ENCODE measurements at regions not wholly inside any gene's neighbourhood (a gene's known extent, or its start where the extent isn't known, plus 50 kb on each side); places are given as distances from the start of the nearest gene placed in this dataset.
"Not testable (repeated sequence)": the region's sequence is repeated elsewhere in the genome, so short reads cannot be mapped to it uniquely, and the experiment has no call there.

GRCh38 chr14:83638748-83639504, 1891.0 kb upstream of the FLRT2 start:
- Histone ChIP-seq H3K14ac (ENCODE audit: low read length) (no peak overlapping the region), H3K79me2 (ENCODE audit: control insufficient read depth, insufficient read depth, low read length, poor library complexity) (no peaks in the 10 kb centered on the region), H3K9ac (ENCODE audit: low read length) (no peak overlapping the region), H3K27me3 (ENCODE audit: insufficient read depth, low read length) (no peaks in the 10 kb centered on the region), H3K27ac (ENCODE audit: low read depth, low read length) (no peak overlapping the region), H3K4me3 (ENCODE audit: low read depth, low read length) (no peak overlapping the region), H3K79me1 (ENCODE audit: low read length) (no peaks in the 10 kb centered on the region), H2AFZ (ENCODE audit: insufficient read depth, low read length, poor library complexity) (no peak overlapping the region), H3K4me2 (ENCODE audit: low read length) (no peak overlapping the region), H3K18ac (ENCODE audit: low read length) (no peak overlapping the region), H3K23ac (ENCODE audit: low read length) (no peak overlapping the region), H2BK5ac (ENCODE audit: low read depth, low read length, poor library complexity) (no peak overlapping the region), H3K36me3 (ENCODE audit: control insufficient read depth in 1 of 2, insufficient read depth in 2 of 2, low read length in 2 of 2) (no peaks in the 10 kb centered on the region), H3K9me3 (ENCODE audit: insufficient read depth, low read depth, low read length) (no peaks in the 10 kb centered on the region), H2BK120ac (ENCODE audit: insufficient read depth, low read length, poor library complexity) (no peak overlapping the region), H2AK5ac (ENCODE audit: low read length) (no peak overlapping the region), H2BK12ac (ENCODE audit: low read length) (no peak overlapping the region), H4K12ac (ENCODE audit: low read depth, low read length) (no peak overlapping the region), H3K4me1 (ENCODE audit: control insufficient read depth in 1 of 2, insufficient read depth in 2 of 2, low read length in 2 of 2) (no peaks in the 10 kb centered on the region), H4K8ac (ENCODE audit: low read depth, low read length) (no peak overlapping the region), H4K91ac (ENCODE audit: low read depth, low read length) (no peak overlapping the region), H3K4ac (ENCODE audit: low read depth, low read length) (no peak overlapping the region)
- no CpG with 5 or more reads among the region's 18 CpGs for WGBS (ENCODE audit: extremely low coverage, insufficient coverage, insufficient read length)
- no peak for DNase-seq

- not testable (repeated sequence) for H3K27ac ChIP-seq (ENCODE audit: low read depth, low read length); H3K36me3 ChIP-seq (ENCODE audit: control insufficient read depth in 1 of 2, insufficient read depth in 2 of 2, low read length in 2 of 2); H3K23ac ChIP-seq (ENCODE audit: low read length); H4K91ac ChIP-seq (ENCODE audit: low read depth, low read length); H2AFZ ChIP-seq (ENCODE audit: insufficient read depth, low read length, poor library complexity); H3K9me3 ChIP-seq (ENCODE audit: insufficient read depth, low read depth, low read length); H3K9ac ChIP-seq (ENCODE audit: low read length); DNase-seq; H3K4me3 ChIP-seq (ENCODE audit: low read depth, low read length); H3K18ac ChIP-seq (ENCODE audit: low read length); H4K12ac ChIP-seq (ENCODE audit: low read depth, low read length); H3K4me1 ChIP-seq (ENCODE audit: control insufficient read depth in 1 of 2, insufficient read depth in 2 of 2, low read length in 2 of 2); H3K14ac ChIP-seq (ENCODE audit: low read length); H3K27me3 ChIP-seq (ENCODE audit: insufficient read depth, low read length); H2BK5ac ChIP-seq (ENCODE audit: low read depth, low read length, poor library complexity); H3K4ac ChIP-seq (ENCODE audit: low read depth, low read length); H2BK12ac ChIP-seq (ENCODE audit: low read length); H3K79me2 ChIP-seq (ENCODE audit: control insufficient read depth, insufficient read depth, low read length, poor library complexity); H3K4me2 ChIP-seq (ENCODE audit: low read length); H2AK5ac ChIP-seq (ENCODE audit: low read length); H3K79me1 ChIP-seq (ENCODE audit: low read length); H2BK120ac ChIP-seq (ENCODE audit: insufficient read depth, low read length, poor library complexity); H4K8ac ChIP-seq (ENCODE audit: low read depth, low read length)
- WGBS (ENCODE audit: extremely low coverage, insufficient coverage, insufficient read length): no CpG with 5 or more reads among the region's 18 CpGs
Measured at GRCh38 chr14:83639505-83639875, 1890.5 kb upstream of the FLRT2 start.

GRCh38 chr14:83646228-83646627, 1883.7 kb upstream of the FLRT2 start:
- Histone ChIP-seq H3K36me3 (ENCODE audit: control insufficient read depth in 1 of 2, insufficient read depth in 2 of 2, low read length in 2 of 2) (no peaks in the 10 kb centered on the region), H3K27me3 (ENCODE audit: insufficient read depth, low read length) (no peaks in the 10 kb centered on the region), H2BK12ac (ENCODE audit: low read length) (no peak overlapping the region), H3K9me3 (ENCODE audit: insufficient read depth, low read depth, low read length) (no peaks in the 10 kb centered on the region), H2BK120ac (ENCODE audit: insufficient read depth, low read length, poor library complexity) (no peak overlapping the region), H3K14ac (ENCODE audit: low read length) (no peak overlapping the region), H3K27ac (ENCODE audit: low read depth, low read length) (no peak overlapping the region), H3K4me1 (ENCODE audit: control insufficient read depth in 1 of 2, insufficient read depth in 2 of 2, low read length in 2 of 2) (no peaks in the 10 kb centered on the region), H3K79me2 (ENCODE audit: control insufficient read depth, insufficient read depth, low read length, poor library complexity) (no peaks in the 10 kb centered on the region), H3K9ac (ENCODE audit: low read length) (no peak overlapping the region), H4K8ac (ENCODE audit: low read depth, low read length) (no peak overlapping the region), H2AFZ (ENCODE audit: insufficient read depth, low read length, poor library complexity) (no peak overlapping the region), H4K91ac (ENCODE audit: low read depth, low read length) (no peak overlapping the region), H2BK5ac (ENCODE audit: low read depth, low read length, poor library complexity) (no peak overlapping the region), H3K4me3 (ENCODE audit: low read depth, low read length) (no peak overlapping the region), H2AK5ac (ENCODE audit: low read length) (no peak overlapping the region), H3K18ac (ENCODE audit: low read length) (no peak overlapping the region), H3K4ac (ENCODE audit: low read depth, low read length) (no peak overlapping the region), H3K79me1 (ENCODE audit: low read length) (no peaks in the 10 kb centered on the region), H3K23ac (ENCODE audit: low read length) (no peak overlapping the region), H3K4me2 (ENCODE audit: low read length) (no peak overlapping the region), H4K12ac (ENCODE audit: low read depth, low read length) (no peak overlapping the region)
- no peak for DNase-seq
- no CpG with 5 or more reads among the region's 1 CpG for WGBS (ENCODE audit: extremely low coverage, insufficient coverage, insufficient read length)

- H2BK120ac ChIP-seq (ENCODE audit: insufficient read depth, low read length, poor library complexity): no peak overlapping the region
- no CpG with 5 or more reads among the region's 1 CpG for WGBS (ENCODE audit: extremely low coverage, insufficient coverage, insufficient read length)
- H4K8ac ChIP-seq (ENCODE audit: low read depth, low read length): no peak overlapping the region
- no peak overlapping the region for H3K9ac ChIP-seq (ENCODE audit: low read length)
- no peak overlapping the region for H4K91ac ChIP-seq (ENCODE audit: low read depth, low read length)
- H3K4me1 ChIP-seq (ENCODE audit: control insufficient read depth in 1 of 2, insufficient read depth in 2 of 2, low read length in 2 of 2): no peaks in the 10 kb centered on the region
- H3K9me3 ChIP-seq (ENCODE audit: insufficient read depth, low read depth, low read length): no peaks in the 10 kb centered on the region
- no peak overlapping the region for H3K27ac ChIP-seq (ENCODE audit: low read depth, low read length)
- no peak for DNase-seq
- H2BK5ac ChIP-seq (ENCODE audit: low read depth, low read length, poor library complexity): no peak overlapping the region
- no peak overlapping the region for H4K12ac ChIP-seq (ENCODE audit: low read depth, low read length)
- no peak overlapping the region for H3K23ac ChIP-seq (ENCODE audit: low read length)
- H3K79me1 ChIP-seq (ENCODE audit: low read length): no peaks in the 10 kb centered on the region
- no peak overlapping the region for H3K18ac ChIP-seq (ENCODE audit: low read length)
- no peak overlapping the region for H3K14ac ChIP-seq (ENCODE audit: low read length)
- no peak overlapping the region for H2AFZ ChIP-seq (ENCODE audit: insufficient read depth, low read length, poor library complexity)
- H2AK5ac ChIP-seq (ENCODE audit: low read length): no peak overlapping the region
- no peaks in the 10 kb centered on the region for H3K36me3 ChIP-seq (ENCODE audit: control insufficient read depth in 1 of 2, insufficient read depth in 2 of 2, low read length in 2 of 2)
- no peak overlapping the region for H3K4ac ChIP-seq (ENCODE audit: low read depth, low read length)
- no peak overlapping the region for H3K4me2 ChIP-seq (ENCODE audit: low read length)
- H3K79me2 ChIP-seq (ENCODE audit: control insufficient read depth, insufficient read depth, low read length, poor library complexity): no peaks in the 10 kb centered on the region
- H2BK12ac ChIP-seq (ENCODE audit: low read length): no peak overlapping the region
- H3K4me3 ChIP-seq (ENCODE audit: low read depth, low read length): no peak overlapping the region
- H3K27me3 ChIP-seq (ENCODE audit: insufficient read depth, low read length): no peaks in the 10 kb centered on the region
Measured at GRCh38 chr14:83660597-83660996, 1869.3 kb upstream of the FLRT2 start.
